HG03159 (cell line): ENCODE measurements at regions not wholly inside any gene's neighbourhood (a gene's known extent, or its start where the extent isn't known, plus 50 kb on each side); places are given as distances from the start of the nearest gene placed in this dataset.

Source experiments
- ATAC-seq: cut with Tn5 transposase; IDR thresholded peaks from one replicate; pipeline ENCODE4 v1.9.1; 2021; ENCODE audit warnings: mild to moderate bottlenecking, moderate library complexity; ENCODE audit not compliant: unreplicated experiment

- no peak for ATAC-seq
Measured at GRCh38 chr4:164441109-164441508, 312.8 kb upstream of the SMIM31 start.

- ATAC-seq = no peak
Measured at GRCh38 chr4:164442180-164442579, 311.8 kb upstream of the SMIM31 start.

- ATAC-seq = no peak
Measured at GRCh38 chr4:164446516-164446915, 307.4 kb upstream of the SMIM31 start.

- ATAC-seq = no peak
Measured at GRCh38 chr4:164461901-164462300, 292.0 kb upstream of the SMIM31 start.

- ATAC-seq = no peak
Measured at GRCh38 chr4:164462471-164462870, 291.5 kb upstream of the SMIM31 start.

GRCh38 chr4:164464313-164464712, 289.6 kb upstream of the SMIM31 start:
- no peak for ATAC-seq

GRCh38 chr4:164467493-164467892, 286.4 kb upstream of the SMIM31 start:
- ATAC-seq = no peak

GRCh38 chr4:164481306-164482091, 272.4 kb upstream of the SMIM31 start:
- ATAC-seq = no peak

- no peak for ATAC-seq
Measured at GRCh38 chr4:164482092-164482404, 271.9 kb upstream of the SMIM31 start.

GRCh38 chr4:164482758-164483157, 271.2 kb upstream of the SMIM31 start:
- no peak for ATAC-seq

- no peak for ATAC-seq
Measured at GRCh38 chr4:164483711-164484110, 270.2 kb upstream of the SMIM31 start.

GRCh38 chr4:164484551-164484950, 269.4 kb upstream of the SMIM31 start:
- ATAC-seq = no peak

- no peak for ATAC-seq
Measured at GRCh38 chr4:164485136-164485535, 268.8 kb upstream of the SMIM31 start.

GRCh38 chr4:164488114-164488513, 265.8 kb upstream of the SMIM31 start:
- no peak for ATAC-seq

GRCh38 chr4:164501074-164501473, 252.9 kb upstream of the SMIM31 start:
- no peak for ATAC-seq

GRCh38 chr4:164503874-164504273, 250.1 kb upstream of the SMIM31 start:
- no peak for ATAC-seq

- no peak for ATAC-seq
Measured at GRCh38 chr4:164508097-164508496, 245.8 kb upstream of the SMIM31 start.

- ATAC-seq = no peak
Measured at GRCh38 chr4:164508771-164509170, 245.2 kb upstream of the SMIM31 start.

GRCh38 chr4:164509951-164510350, 244.0 kb upstream of the SMIM31 start:
- ATAC-seq = no peak

- peak; percentile 48 for ATAC-seq
Measured at GRCh38 chr4:164512124-164512523, 241.8 kb upstream of the SMIM31 start.

GRCh38 chr4:164514765-164515164, 239.2 kb upstream of the SMIM31 start:
- no peak for ATAC-seq

- no peak for ATAC-seq
Measured at GRCh38 chr4:164524789-164525188, 229.1 kb upstream of the SMIM31 start.

GRCh38 chr4:164526933-164527583, 226.9 kb upstream of the SMIM31 start:
- ATAC-seq = no peak
